ENCODE measurements at regions not wholly inside any gene's neighbourhood (a gene's known extent, or its start where the extent isn't known, plus 50 kb on each side); places are given as distances from the start of the nearest gene placed in this dataset.
"Not testable (repeated sequence)": the region's sequence is repeated elsewhere in the genome, so short reads cannot be mapped to it uniquely, and the experiment has no call there.

DNA sequence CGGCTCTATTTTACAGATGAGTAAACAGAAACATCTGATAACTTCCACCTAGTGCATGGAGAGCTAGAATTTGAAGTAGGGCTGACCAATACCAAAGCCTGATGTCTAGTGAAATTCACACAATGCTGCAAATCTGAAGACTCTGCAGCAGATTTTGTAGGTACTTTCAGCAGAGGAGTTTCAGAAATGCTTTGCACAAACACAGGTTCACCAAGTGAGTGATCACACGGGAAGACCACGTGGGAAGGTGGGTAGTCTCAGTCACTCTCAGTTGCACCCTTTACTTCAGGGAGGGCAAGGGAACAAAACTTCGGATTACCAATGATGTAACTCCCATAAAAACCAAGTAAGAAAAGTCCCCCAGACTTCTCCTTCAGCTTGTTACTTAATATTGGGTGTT, 63.3 kb upstream of the DAAM1 start:
- intact Hi-C loops (cut with micrococcal nuclease), result loop anchor here (5.0 to 10.0 kb wide), 2 partner anchors 623 to 1060 kb away; no protein-coding TSS in a partner anchor
- Mint-ChIP-seq H3K4me3 (no peak overlapping the region), H3K27ac (no peak overlapping the region), H3K36me3 (ENCODE audit: low read depth) (no peaks in the 10 kb centered on the region), H3K4me1 (no peaks in the 10 kb centered on the region), H3K27me3 (peaks cover 24% of the 10 kb centered on the region), H3K9me3 (no peaks in the 10 kb centered on the region)
- DNase-seq, result no peak

GRCh38 chr14:59126714-59127436, 61.6 kb upstream of the DAAM1 start:
- H3K27ac Mint-ChIP-seq, result no peak overlapping the region
- peak; percentile 75 for DNase-seq
- intact Hi-C loops (cut with micrococcal nuclease), result loop anchor here (1.0 to 10.0 kb wide), 4 partner anchors 317 to 1058 kb away; partner anchors contain the start of gene CCDC175
- H3K27me3 Mint-ChIP-seq, result peaks cover 23% of the 10 kb centered on the region
- no peaks in the 10 kb centered on the region for H3K4me1 Mint-ChIP-seq
- H3K4me3 Mint-ChIP-seq, result no peak overlapping the region
- no peaks in the 10 kb centered on the region for H3K9me3 Mint-ChIP-seq
- H3K36me3 Mint-ChIP-seq (ENCODE audit: low read depth), result no peaks in the 10 kb centered on the region

- Mint-ChIP-seq H3K27ac (no peak overlapping the region), H3K4me3 (no peak overlapping the region), H3K9me3 (no peaks in the 10 kb centered on the region), H3K36me3 (ENCODE audit: low read depth) (no peaks in the 10 kb centered on the region), H3K4me1 (no peaks in the 10 kb centered on the region), H3K27me3 (peaks cover 27% of the 10 kb centered on the region)
- no peak for DNase-seq
- intact Hi-C loops (cut with micrococcal nuclease), result loop anchor here (1.0 to 10.0 kb wide), 4 partner anchors 317 to 1057 kb away; partner anchors contain the start of gene CCDC175
Observed at GRCh38 chr14:59127437-59127732, 61.1 kb upstream of the DAAM1 start.

GRCh38 chr14:59130462-59130861, 58.0 kb upstream of the DAAM1 start:
- no peak overlapping the region for H3K4me3 Mint-ChIP-seq
- no peaks in the 10 kb centered on the region for H3K9me3 Mint-ChIP-seq
- H3K27ac Mint-ChIP-seq, result no peak overlapping the region
- intact Hi-C loops (cut with micrococcal nuclease), result no loop called here
- H3K27me3 Mint-ChIP-seq, result peaks cover 24% of the 10 kb centered on the region
- DNase-seq, result no peak
- H3K4me1 Mint-ChIP-seq, result no peaks in the 10 kb centered on the region
- H3K36me3 Mint-ChIP-seq (ENCODE audit: low read depth), result no peaks in the 10 kb centered on the region

GRCh38 chr14:59131938-59132795, 56.3 kb upstream of the DAAM1 start:
- H3K4me1 Mint-ChIP-seq, result no peaks in the 10 kb centered on the region
- H3K27me3 Mint-ChIP-seq, result peaks cover 20% of the 10 kb centered on the region
- H3K36me3 Mint-ChIP-seq (ENCODE audit: low read depth), result no peaks in the 10 kb centered on the region
- DNase-seq, result no peak
- intact Hi-C loops (cut with micrococcal nuclease), result no loop called here
- H3K4me3 Mint-ChIP-seq, result no peak overlapping the region
- H3K27ac Mint-ChIP-seq, result no peak overlapping the region
- no peaks in the 10 kb centered on the region for H3K9me3 Mint-ChIP-seq

DNA sequence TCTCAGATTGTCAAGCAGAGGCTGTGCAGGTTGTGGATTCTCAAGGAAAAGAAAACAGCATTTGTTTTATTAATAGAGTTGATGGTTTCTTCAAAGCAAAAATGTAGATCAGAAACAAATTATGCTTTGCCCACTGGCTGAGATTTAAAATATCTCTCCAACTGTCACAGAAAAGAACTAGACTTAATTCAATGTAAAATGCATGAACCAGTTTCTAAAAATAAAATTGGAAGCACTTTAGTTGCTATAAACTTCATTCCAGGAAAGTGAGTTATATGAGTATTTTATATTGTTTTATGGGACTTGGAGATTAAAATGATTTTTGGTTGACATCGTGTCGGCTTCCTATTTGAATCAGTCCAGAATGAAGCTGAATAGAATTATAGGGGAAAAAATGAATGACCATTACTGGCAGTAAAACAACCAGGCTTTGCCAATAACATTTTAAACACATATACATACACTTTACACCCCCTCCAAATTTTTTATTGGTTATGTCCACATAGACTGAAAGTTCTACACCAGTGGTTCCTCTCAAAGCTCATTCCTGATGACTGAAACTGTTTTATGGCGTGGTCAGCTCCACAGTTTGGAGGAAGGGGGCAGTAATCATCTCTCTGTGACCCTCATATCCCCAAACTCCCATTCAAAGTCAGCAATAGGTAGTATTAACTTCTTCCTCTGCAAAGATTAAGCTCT, 55.5 kb upstream of the DAAM1 start:
- Mint-ChIP-seq H3K36me3 (ENCODE audit: low read depth) (no peaks in the 10 kb centered on the region), H3K27me3 (peaks cover 20% of the 10 kb centered on the region), H3K4me3 (no peak overlapping the region), H3K9me3 (no peaks in the 10 kb centered on the region), H3K4me1 (no peaks in the 10 kb centered on the region), H3K27ac (no peak overlapping the region)
- DNase-seq, result no peak
- intact Hi-C loops (cut with micrococcal nuclease), result no loop called here

- no peak overlapping the region for H3K27ac Mint-ChIP-seq
- H3K4me3 Mint-ChIP-seq, result no peak overlapping the region
- H3K9me3 Mint-ChIP-seq, result no peaks in the 10 kb centered on the region
- no peaks in the 10 kb centered on the region for H3K4me1 Mint-ChIP-seq
- no peaks in the 10 kb centered on the region for H3K36me3 Mint-ChIP-seq (ENCODE audit: low read depth)
- H3K27me3 Mint-ChIP-seq, result peaks cover 17% of the 10 kb centered on the region
- intact Hi-C loops (cut with micrococcal nuclease), result no loop called here
- no peak for DNase-seq
Observed at GRCh38 chr14:59133709-59134108, 54.8 kb upstream of the DAAM1 start.

- Mint-ChIP-seq H3K27me3 (peaks cover 15% of the 10 kb centered on the region), H3K4me3 (no peak overlapping the region), H3K27ac (no peak overlapping the region), H3K9me3 (no peaks in the 10 kb centered on the region), H3K36me3 (ENCODE audit: low read depth) (no peaks in the 10 kb centered on the region), H3K4me1 (no peaks in the 10 kb centered on the region)
- intact Hi-C loops (cut with micrococcal nuclease), result no loop called here
- no peak for DNase-seq
Observed at GRCh38 chr14:59134307-59134706, 54.2 kb upstream of the DAAM1 start.

DNA sequence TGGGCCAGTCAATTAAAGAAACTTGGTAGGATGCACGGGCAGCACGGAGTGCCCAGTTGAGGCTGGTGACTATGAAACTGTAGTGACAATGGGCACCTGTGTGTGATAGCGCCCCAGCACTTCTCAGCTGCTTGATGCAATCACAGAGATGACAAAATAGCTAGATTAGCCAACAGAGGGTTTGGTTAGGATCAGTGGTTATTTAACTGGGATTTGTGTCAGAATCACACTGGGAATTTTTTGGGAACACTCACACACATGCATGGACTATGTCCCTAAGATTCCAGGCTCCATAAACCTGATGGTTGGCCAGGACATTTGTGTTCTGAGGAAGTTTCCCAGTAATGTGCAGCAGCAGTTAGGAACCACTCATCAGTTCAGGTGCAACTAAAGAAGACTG, 51.2 kb upstream of the DAAM1 start:
- Mint-ChIP-seq H3K27me3 (peaks cover 13% of the 10 kb centered on the region), H3K4me3 (no peak overlapping the region), H3K4me1 (no peaks in the 10 kb centered on the region), H3K9me3 (no peaks in the 10 kb centered on the region), H3K27ac (no peak overlapping the region), H3K36me3 (ENCODE audit: low read depth) (no peaks in the 10 kb centered on the region)
- intact Hi-C loops (cut with micrococcal nuclease), result no loop called here
- no peak for DNase-seq

DNA sequence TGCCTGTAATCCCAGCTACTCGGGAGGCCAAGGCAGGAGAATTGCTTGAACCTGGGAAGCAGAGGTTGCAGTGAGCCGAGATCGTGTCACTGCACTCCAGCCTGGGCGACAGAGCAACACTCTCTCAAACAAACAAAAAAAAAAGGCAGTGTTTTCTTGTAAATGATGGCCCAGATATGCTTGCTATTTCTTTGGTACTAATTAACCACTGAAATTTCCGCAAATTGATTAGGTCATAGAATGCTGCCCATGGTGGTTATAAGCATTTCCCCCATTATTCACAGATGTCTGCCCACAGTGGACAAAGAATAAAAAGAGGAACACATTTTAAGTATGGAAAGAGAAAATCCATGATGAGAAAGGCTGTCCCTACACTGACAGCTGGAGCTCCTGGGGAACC, 49.9 kb upstream of the DAAM1 start:
- H3K27ac Mint-ChIP-seq; H3K9me3 Mint-ChIP-seq; DNase-seq; H3K4me3 Mint-ChIP-seq; intact Hi-C loops (cut with micrococcal nuclease); H3K4me1 Mint-ChIP-seq; H3K36me3 Mint-ChIP-seq (ENCODE audit: low read depth): not testable (repeated sequence)
- H3K27me3 Mint-ChIP-seq, result peaks cover 12% of the 10 kb centered on the region

Data from activated CD4-positive, alpha-beta T cell treated with anti-CD3 and anti-CD28 coated beads, Interleukin-2, amount 10 ng/mL, durations not matched to agents 24 days and 14 days (primary cell).